Suprapubic skin (tissue), 3 donors: ENCODE measurements at regions not wholly inside any gene's neighbourhood (a gene's known extent, or its start where the extent isn't known, plus 50 kb on each side); places are given as distances from the start of the nearest gene placed in this dataset.

Experiments
- CTCF ChIP-seq, 2 donors: fragments of 200-600 bp in 1 of 2; fragments of 450-650 bp in 1 of 2; sonication (generic) in 1 of 2; IDR thresholded peaks; one replicate each; pipeline ENCODE4 v1.5.1; 2016 to 2019; ENCODE audit warnings: antibody characterized with exemption in 2 of 2, mild to moderate bottlenecking in 1 of 2, moderate library complexity in 1 of 2
- EP300 ChIP-seq: sonication (generic); formaldehyde crosslinking; IDR thresholded peaks from one replicate; pipeline ENCODE4 v1.6.1; 2017; ENCODE audit warnings: antibody characterized with exemption

- no peak for TF ChIP-seq CTCF (IDR thresholded peaks at IDR 0.05)
- TF ChIP-seq EP300, result no peak
These were observed 262.6 kb upstream of the RXFP2 start for GRCh38 chr13:31476753-31477152.
